Breast epithelium (tissue), 4 donors: ENCODE measurements at regions not wholly inside any gene's neighbourhood (a gene's known extent, or its start where the extent isn't known, plus 50 kb on each side); places are given as distances from the start of the nearest gene placed in this dataset.

Source experiments
- DNase-seq, 2 donors: peaks; one replicate each; pipeline ENCODE4 v3.0.0-alpha.2; 2019; ENCODE audit warnings: low spot score in 2 of 2
- H3K27ac ChIP-seq, 2 donors: fragments of 200-600 bp; sonication (generic) in 1 of 2; one replicate each; pipeline ENCODE4 v1.5.1; 2016 to 2019; ENCODE audit warnings: mild to moderate bottlenecking in 1 of 2
- H3K27me3 ChIP-seq, 2 donors: fragments of 200-600 bp; sonication (generic) in 1 of 2; one replicate each; pipeline versions ENCODE4 v1.5.1 to v1.6.0; 2017 to 2019; ENCODE audit warnings: control low read depth in 1 of 2, mild to moderate bottlenecking in 1 of 2
- H3K36me3 ChIP-seq: fragments of 200-600 bp; one replicate; pipeline ENCODE4 v1.5.1; 2019
- H3K4me1 ChIP-seq, 2 donors: fragments of 200-600 bp; sonication (generic); one replicate each; pipeline ENCODE4 v1.5.1; 2016 to 2019; ENCODE audit warnings: control low read depth in 1 of 2
- H3K4me3 ChIP-seq, 3 donors: fragments of 200-600 bp; sonication (generic); 1 replicate in 2 of 3; 2 replicates in 1 of 3; pipeline ENCODE4 v1.5.1; 2016 to 2019; ENCODE audit warnings: mild to moderate bottlenecking in 3 of 3, moderate library complexity in 2 of 3
- H3K9me3 ChIP-seq, 2 donors: fragments of 200-600 bp; sonication (generic) in 1 of 2; one replicate each; pipeline ENCODE4 v1.5.1; 2016 to 2019; ENCODE audit warnings: control low read depth in 1 of 2
- CTCF ChIP-seq, 3 donors: fragments of 450-650 bp; IDR thresholded peaks; one replicate each; pipeline ENCODE4 v1.5.1; 2016 to 2017; ENCODE audit warnings: antibody characterized with exemption in 3 of 3, mild to moderate bottlenecking in 3 of 3, moderate library complexity in 3 of 3
- POLR2A ChIP-seq: fragments of 450-650 bp; IDR thresholded peaks from one replicate; pipeline ENCODE4 v1.6.1; 2016; ENCODE audit warnings: antibody characterized with exemption, mild to moderate bottlenecking, moderate library complexity
- POLR2AphosphoS5 ChIP-seq, 3 donors: sonication (generic); formaldehyde crosslinking; IDR thresholded peaks; one replicate each; pipeline ENCODE4 v1.6.1; 2017; ENCODE audit warnings: antibody characterized with exemption in 3 of 3
- intact Hi-C: fragments of 100-400 bp; cut with DNase I; formaldehyde crosslinking; loops from one replicate; pipeline ENCODE4 v1.15.1; 2023; ENCODE audit warnings: low total_unique reads

- TF ChIP-seq POLR2AphosphoS5 (IDR thresholded peaks at IDR 0.05), result no peak
- no peak for TF ChIP-seq POLR2A
- no peak for TF ChIP-seq CTCF (IDR thresholded peaks at IDR 0.05)
- H3K36me3 ChIP-seq, result no peaks in the 10 kb centered on the region
- no peak overlapping the region for H3K4me3 ChIP-seq
- no peaks in the 10 kb centered on the region for H3K27me3 ChIP-seq
- intact Hi-C loops, result no loop called here
- no peak overlapping the region for H3K27ac ChIP-seq
- no peaks in the 10 kb centered on the region for H3K9me3 ChIP-seq
- H3K4me1 ChIP-seq, result no peaks in the 10 kb centered on the region
- DNase-seq, result no peak
Observed at GRCh38 chr3:80697291-80697690, 929.5 kb upstream of the ROBO1 start.

GRCh38 chr3:80696280-80696679 is 928.5 kb upstream of the ROBO1 start:
- Histone ChIP-seq H3K4me1 (no peaks in the 10 kb centered on the region), H3K27me3 (no peaks in the 10 kb centered on the region), H3K36me3 (no peaks in the 10 kb centered on the region), H3K27ac (no peak overlapping the region), H3K9me3 (no peaks in the 10 kb centered on the region), H3K4me3 (no peak overlapping the region)
- no peak for DNase-seq
- intact Hi-C loops, result no loop called here
- TF ChIP-seq POLR2AphosphoS5 (IDR thresholded peaks at IDR 0.05) (no peak), POLR2A (no peak), CTCF (IDR thresholded peaks at IDR 0.05) (no peak)

- H3K36me3 ChIP-seq, result no peaks in the 10 kb centered on the region
- H3K27ac ChIP-seq, result no peak overlapping the region
- H3K27me3 ChIP-seq, result no peaks in the 10 kb centered on the region
- no peaks in the 10 kb centered on the region for H3K9me3 ChIP-seq
- TF ChIP-seq CTCF (IDR thresholded peaks at IDR 0.05) (no peak), POLR2AphosphoS5 (IDR thresholded peaks at IDR 0.05) (no peak), POLR2A (no peak)
- no peak overlapping the region for H3K4me3 ChIP-seq
- intact Hi-C loops, result loop anchor here (10.0 kb wide), 1 partner anchor 1406 kb away; no protein-coding TSS in a partner anchor
- no peaks in the 10 kb centered on the region for H3K4me1 ChIP-seq
- no peak for DNase-seq
Observed at GRCh38 chr3:80688814-80689213, 921.0 kb upstream of the ROBO1 start.

GRCh38 chr3:80682951-80683350 is 915.2 kb upstream of the ROBO1 start:
- Histone ChIP-seq H3K27ac (no peak overlapping the region), H3K36me3 (no peaks in the 10 kb centered on the region), H3K4me3 (no peak overlapping the region), H3K27me3 (no peaks in the 10 kb centered on the region), H3K9me3 (peaks cover 0 to 5% of the 10 kb centered on the region in 2 donors), H3K4me1 (no peaks in the 10 kb centered on the region)
- intact Hi-C loops, result loop anchor here (10.0 kb wide), 1 partner anchor 1412 kb away; no protein-coding TSS in a partner anchor
- TF ChIP-seq POLR2AphosphoS5 (IDR thresholded peaks at IDR 0.05), result no peak
- TF ChIP-seq CTCF (IDR thresholded peaks at IDR 0.05), result no peak
- no peak for DNase-seq

GRCh38 chr3:80682235-80682634 is 914.4 kb upstream of the ROBO1 start:
- H3K4me3 ChIP-seq, result no peak overlapping the region
- TF ChIP-seq CTCF (IDR thresholded peaks at IDR 0.05), result no peak
- no peak for TF ChIP-seq POLR2A
- TF ChIP-seq POLR2AphosphoS5 (IDR thresholded peaks at IDR 0.05), result no peak
- no peak overlapping the region for H3K27ac ChIP-seq
- no peaks in the 10 kb centered on the region for H3K4me1 ChIP-seq
- no peaks in the 10 kb centered on the region for H3K36me3 ChIP-seq
- peaks cover 0 to 5% of the 10 kb centered on the region in 2 donors for H3K9me3 ChIP-seq
- DNase-seq, result no peak
- no peaks in the 10 kb centered on the region for H3K27me3 ChIP-seq
- intact Hi-C loops, result loop anchor here (10.0 kb wide), 1 partner anchor 1413 kb away; no protein-coding TSS in a partner anchor
